ENCODE measurements at regions not wholly inside any gene's neighbourhood (a gene's known extent, or its start where the extent isn't known, plus 50 kb on each side); places are given as distances from the start of the nearest gene placed in this dataset.

GRCh38 chr12:75782069-75782581 lies 249.5 kb downstream of the PHLDA1 start:
- Histone ChIP-seq H3K27me3 (ENCODE audit: control insufficient read depth in 1 of 2, insufficient read depth in 2 of 2, low read length in 2 of 2) (no peaks in the 10 kb centered on the region), H3K9ac (ENCODE audit: low read length) (no peak overlapping the region), H3K4me3 (ENCODE audit: low read depth in 1 of 2, low read length in 2 of 2) (no peak overlapping the region), H3K4me1 (ENCODE audit: insufficient read depth, low read length) (peaks cover 21% of the 10 kb centered on the region), H3K36me3 (ENCODE audit: insufficient read depth, low read length) (no peaks in the 10 kb centered on the region), H3K27ac (ENCODE audit: low read depth, low read length) (no peak overlapping the region), H3K9me3 (ENCODE audit: low read length) (no peaks in the 10 kb centered on the region)

GRCh38 chr12:75781532-75782046 lies 250.0 kb downstream of the PHLDA1 start:
- no peak overlapping the region for H3K9ac ChIP-seq (ENCODE audit: low read length)
- H3K4me3 ChIP-seq (ENCODE audit: low read depth in 1 of 2, low read length in 2 of 2), result no peak overlapping the region
- H3K27me3 ChIP-seq (ENCODE audit: control insufficient read depth in 1 of 2, insufficient read depth in 2 of 2, low read length in 2 of 2), result no peaks in the 10 kb centered on the region
- no peaks in the 10 kb centered on the region for H3K9me3 ChIP-seq (ENCODE audit: low read length)
- no peaks in the 10 kb centered on the region for H3K36me3 ChIP-seq (ENCODE audit: insufficient read depth, low read length)
- no peak overlapping the region for H3K27ac ChIP-seq (ENCODE audit: low read depth, low read length)
- H3K4me1 ChIP-seq (ENCODE audit: insufficient read depth, low read length), result peaks cover 21% of the 10 kb centered on the region

GRCh38 chr12:75779891-75780496 lies 251.6 kb downstream of the PHLDA1 start:
- Histone ChIP-seq H3K9me3 (ENCODE audit: low read length) (no peaks in the 10 kb centered on the region), H3K9ac (ENCODE audit: low read length) (no peak overlapping the region), H3K27me3 (ENCODE audit: control insufficient read depth in 1 of 2, insufficient read depth in 2 of 2, low read length in 2 of 2) (no peaks in the 10 kb centered on the region), H3K27ac (ENCODE audit: low read depth, low read length) (no peak overlapping the region), H3K4me1 (ENCODE audit: insufficient read depth, low read length) (peaks cover 18% of the 10 kb centered on the region), H3K36me3 (ENCODE audit: insufficient read depth, low read length) (no peaks in the 10 kb centered on the region), H3K4me3 (ENCODE audit: low read depth in 1 of 2, low read length in 2 of 2) (no peak overlapping the region)

DNA sequence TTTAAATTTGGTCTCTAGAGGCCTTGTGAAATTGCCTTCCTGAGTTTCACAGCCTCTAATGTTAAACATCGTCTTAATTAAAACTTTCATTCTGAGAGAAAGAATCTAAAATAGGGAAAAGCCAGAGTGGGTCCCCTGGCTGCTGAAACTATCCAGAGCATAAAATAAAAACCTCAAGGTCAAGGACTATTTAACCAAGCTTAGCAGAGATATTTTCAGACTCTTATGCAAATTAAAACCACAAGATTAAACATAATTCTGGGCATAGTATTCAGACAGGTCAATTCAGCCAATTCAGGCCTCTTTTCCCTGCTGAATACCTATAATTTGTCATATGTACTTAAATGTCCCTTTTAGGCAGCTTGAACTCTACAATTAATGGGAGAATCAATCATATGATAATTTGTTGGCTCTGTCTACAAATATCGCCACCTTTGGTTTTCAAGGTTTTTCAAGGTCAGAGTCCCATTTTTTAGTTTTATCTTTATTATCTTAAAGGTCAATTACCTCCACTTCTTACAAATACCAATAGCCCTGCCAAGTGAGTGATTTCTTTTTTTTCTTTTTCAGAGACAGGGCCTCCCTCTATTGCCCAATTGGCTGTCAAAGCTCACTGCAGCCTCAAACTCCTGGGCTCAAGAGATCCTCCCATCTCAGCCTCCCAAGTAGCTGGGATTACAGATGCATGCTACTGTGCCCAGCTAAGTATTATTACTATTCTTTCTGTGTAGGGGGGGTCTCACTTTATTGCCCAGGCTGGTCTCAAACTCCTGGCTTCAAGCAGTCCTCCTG lies 257.1 kb downstream of the PHLDA1 start:
- Histone ChIP-seq H3K9me3 (ENCODE audit: low read length) (no peaks in the 10 kb centered on the region), H3K4me3 (ENCODE audit: low read depth in 1 of 2, low read length in 2 of 2) (no peak overlapping the region), H3K27ac (ENCODE audit: low read depth, low read length) (no peak overlapping the region), H3K36me3 (ENCODE audit: insufficient read depth, low read length) (no peaks in the 10 kb centered on the region), H3K27me3 (ENCODE audit: control insufficient read depth in 1 of 2, insufficient read depth in 2 of 2, low read length in 2 of 2) (no peaks in the 10 kb centered on the region), H3K9ac (ENCODE audit: low read length) (no peak overlapping the region), H3K4me1 (ENCODE audit: insufficient read depth, low read length) (no peaks in the 10 kb centered on the region)

GRCh38 chr12:75773377-75773776 lies 258.2 kb downstream of the PHLDA1 start:
- Histone ChIP-seq H3K9ac (ENCODE audit: low read length) (no peak overlapping the region), H3K27me3 (ENCODE audit: control insufficient read depth in 1 of 2, insufficient read depth in 2 of 2, low read length in 2 of 2) (no peaks in the 10 kb centered on the region), H3K9me3 (ENCODE audit: low read length) (no peaks in the 10 kb centered on the region), H3K4me1 (ENCODE audit: insufficient read depth, low read length) (no peaks in the 10 kb centered on the region), H3K4me3 (ENCODE audit: low read depth in 1 of 2, low read length in 2 of 2) (no peak overlapping the region), H3K27ac (ENCODE audit: low read depth, low read length) (no peak overlapping the region), H3K36me3 (ENCODE audit: insufficient read depth, low read length) (no peaks in the 10 kb centered on the region)

GRCh38 chr12:75771023-75771422 lies 259.6 kb upstream of the KRR1 start:
- Histone ChIP-seq H3K27ac (ENCODE audit: low read depth, low read length) (no peak overlapping the region), H3K9ac (ENCODE audit: low read length) (no peak overlapping the region), H3K9me3 (ENCODE audit: low read length) (no peaks in the 10 kb centered on the region), H3K27me3 (ENCODE audit: control insufficient read depth in 1 of 2, insufficient read depth in 2 of 2, low read length in 2 of 2) (no peaks in the 10 kb centered on the region), H3K4me3 (ENCODE audit: low read depth in 1 of 2, low read length in 2 of 2) (no peak overlapping the region), H3K36me3 (ENCODE audit: insufficient read depth, low read length) (no peaks in the 10 kb centered on the region), H3K4me1 (ENCODE audit: insufficient read depth, low read length) (no peaks in the 10 kb centered on the region)

DNA sequence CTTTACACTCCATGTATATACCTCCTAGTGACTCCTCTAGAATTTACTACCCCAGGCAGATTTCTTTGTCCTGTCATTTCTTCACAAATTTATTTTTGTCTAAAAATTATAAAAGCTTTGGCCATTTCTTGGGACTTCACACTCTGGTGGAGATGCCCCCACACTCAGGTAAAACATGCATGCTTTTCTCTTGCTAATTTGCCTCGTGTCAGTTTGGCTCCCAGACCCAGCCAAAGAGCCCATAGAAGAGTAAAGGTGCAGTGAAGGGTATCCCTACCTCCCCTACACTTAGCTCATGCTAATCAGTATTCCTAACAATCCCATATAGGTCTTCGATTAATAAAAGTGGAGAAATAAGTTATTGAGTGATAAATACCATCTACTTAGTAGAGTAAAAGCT lies 256.5 kb upstream of the KRR1 start:
- Histone ChIP-seq H3K4me3 (ENCODE audit: low read depth in 1 of 2, low read length in 2 of 2) (no peak overlapping the region), H3K36me3 (ENCODE audit: insufficient read depth, low read length) (no peaks in the 10 kb centered on the region), H3K27me3 (ENCODE audit: control insufficient read depth in 1 of 2, insufficient read depth in 2 of 2, low read length in 2 of 2) (no peaks in the 10 kb centered on the region), H3K27ac (ENCODE audit: low read depth, low read length) (no peak overlapping the region), H3K9ac (ENCODE audit: low read length) (no peak overlapping the region), H3K4me1 (ENCODE audit: insufficient read depth, low read length) (no peaks in the 10 kb centered on the region), H3K9me3 (ENCODE audit: low read length) (no peaks in the 10 kb centered on the region)

- no peak overlapping the region for H3K27ac ChIP-seq (ENCODE audit: low read depth, low read length)
- H3K27me3 ChIP-seq (ENCODE audit: control insufficient read depth in 1 of 2, insufficient read depth in 2 of 2, low read length in 2 of 2), result no peaks in the 10 kb centered on the region
- H3K9me3 ChIP-seq (ENCODE audit: low read length), result no peaks in the 10 kb centered on the region
- no peak overlapping the region for H3K4me3 ChIP-seq (ENCODE audit: low read depth in 1 of 2, low read length in 2 of 2)
- no peaks in the 10 kb centered on the region for H3K36me3 ChIP-seq (ENCODE audit: insufficient read depth, low read length)
- H3K4me1 ChIP-seq (ENCODE audit: insufficient read depth, low read length), result no peaks in the 10 kb centered on the region
- H3K9ac ChIP-seq (ENCODE audit: low read length), result no peak overlapping the region
These were observed 255.1 kb upstream of the KRR1 start for GRCh38 chr12:75766263-75767160.

DNA sequence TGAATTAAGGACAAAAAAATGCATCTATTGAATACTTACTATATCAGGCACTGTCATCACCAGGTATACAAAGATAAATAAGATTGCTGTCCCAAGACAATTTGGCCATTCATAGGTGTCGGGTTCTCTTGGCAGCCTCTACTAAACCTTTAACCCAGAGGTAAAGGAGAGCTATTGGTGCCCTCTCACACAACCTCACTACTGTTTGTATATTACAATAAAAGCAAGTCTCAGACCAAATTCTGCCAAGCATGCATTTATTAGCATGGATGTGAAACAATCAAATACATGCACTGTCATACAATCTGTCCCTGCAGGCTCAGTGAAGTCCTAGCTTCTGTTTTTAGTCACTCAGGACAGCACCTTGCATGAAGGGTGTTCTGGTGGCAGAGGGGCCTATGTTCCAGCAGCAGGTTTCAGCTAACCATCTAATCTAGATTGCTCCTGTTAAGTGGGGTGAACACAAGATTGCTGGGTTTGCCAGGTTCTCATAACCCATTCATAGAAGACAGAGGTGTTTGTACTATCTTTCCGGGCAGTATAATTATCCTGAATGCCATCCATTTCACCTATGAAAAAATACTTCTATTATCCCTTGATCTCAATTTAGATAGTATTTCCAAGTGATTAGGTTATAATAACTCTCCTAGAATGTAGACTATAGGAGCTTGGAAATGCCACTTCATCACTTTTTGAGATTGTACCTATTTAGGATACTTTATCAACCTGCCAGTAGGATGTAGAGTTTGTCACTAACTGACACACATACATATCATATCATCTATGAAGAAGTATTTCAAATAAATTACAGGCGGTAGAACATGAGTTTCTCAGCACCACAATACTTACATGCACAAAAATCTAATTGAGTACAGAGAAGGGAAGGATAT lies 254.0 kb upstream of the KRR1 start:
- Histone ChIP-seq H3K4me1 (ENCODE audit: insufficient read depth, low read length) (no peaks in the 10 kb centered on the region), H3K4me3 (ENCODE audit: low read depth in 1 of 2, low read length in 2 of 2) (no peak overlapping the region), H3K36me3 (ENCODE audit: insufficient read depth, low read length) (no peaks in the 10 kb centered on the region), H3K9me3 (ENCODE audit: low read length) (no peaks in the 10 kb centered on the region), H3K27ac (ENCODE audit: low read depth, low read length) (no peak overlapping the region), H3K9ac (ENCODE audit: low read length) (no peak overlapping the region), H3K27me3 (ENCODE audit: control insufficient read depth in 1 of 2, insufficient read depth in 2 of 2, low read length in 2 of 2) (no peaks in the 10 kb centered on the region)

GRCh38 chr12:75764091-75764841 lies 252.9 kb upstream of the KRR1 start:
- no peaks in the 10 kb centered on the region for H3K9me3 ChIP-seq (ENCODE audit: low read length)
- no peaks in the 10 kb centered on the region for H3K4me1 ChIP-seq (ENCODE audit: insufficient read depth, low read length)
- no peak overlapping the region for H3K4me3 ChIP-seq (ENCODE audit: low read depth in 1 of 2, low read length in 2 of 2)
- H3K27me3 ChIP-seq (ENCODE audit: control insufficient read depth in 1 of 2, insufficient read depth in 2 of 2, low read length in 2 of 2), result no peaks in the 10 kb centered on the region
- H3K9ac ChIP-seq (ENCODE audit: low read length), result no peak overlapping the region
- H3K36me3 ChIP-seq (ENCODE audit: insufficient read depth, low read length), result no peaks in the 10 kb centered on the region
- no peak overlapping the region for H3K27ac ChIP-seq (ENCODE audit: low read depth, low read length)
